ENCODE measurements at regions not wholly inside any gene's neighbourhood (a gene's known extent, or its start where the extent isn't known, plus 50 kb on each side); places are given as distances from the start of the nearest gene placed in this dataset.
"Not testable (repeated sequence)": the region's sequence is repeated elsewhere in the genome, so short reads cannot be mapped to it uniquely, and the experiment has no call there.

DNA sequence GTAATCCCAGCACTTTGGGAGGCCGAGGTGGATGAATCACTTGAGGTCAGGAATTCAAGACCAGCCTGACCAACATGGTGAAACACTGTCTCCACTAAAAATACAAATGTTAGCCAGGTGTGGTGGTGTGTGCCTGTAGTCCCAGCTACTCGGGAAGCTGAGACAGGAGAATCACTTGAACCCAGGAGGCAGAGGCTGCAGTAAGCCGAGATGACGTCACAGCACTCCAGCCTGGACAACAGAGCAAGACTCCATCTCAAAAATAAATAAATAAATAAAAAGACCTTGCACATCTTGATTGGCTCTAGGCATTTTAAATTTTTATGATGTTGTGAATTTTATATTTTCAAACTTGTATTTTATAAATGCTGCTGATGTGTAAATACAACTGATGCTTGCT, 141.7 kb downstream of the ARRDC3 start:
- not testable (repeated sequence) for DNase-seq (ENCODE audit: low spot score)

DNA sequence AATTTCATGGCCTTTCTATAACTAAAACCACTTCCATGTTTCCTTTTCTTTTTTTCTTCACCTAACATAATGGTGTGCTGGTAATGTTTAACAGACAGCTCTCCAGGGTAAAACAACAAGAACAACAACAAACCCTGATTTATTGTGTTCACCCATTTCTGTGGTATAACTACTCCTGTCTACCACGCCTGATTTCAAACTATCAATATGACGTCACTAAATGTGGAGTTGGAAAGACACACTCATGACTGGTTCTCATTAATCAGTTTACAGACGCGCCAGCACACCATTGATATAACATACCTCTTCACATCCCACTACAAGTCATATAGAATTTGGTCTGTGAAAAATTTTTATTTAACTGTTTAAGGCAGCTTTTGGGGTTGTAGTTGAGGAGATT, 142.9 kb downstream of the ARRDC3 start:
- no peak for DNase-seq (ENCODE audit: low spot score)

DNA sequence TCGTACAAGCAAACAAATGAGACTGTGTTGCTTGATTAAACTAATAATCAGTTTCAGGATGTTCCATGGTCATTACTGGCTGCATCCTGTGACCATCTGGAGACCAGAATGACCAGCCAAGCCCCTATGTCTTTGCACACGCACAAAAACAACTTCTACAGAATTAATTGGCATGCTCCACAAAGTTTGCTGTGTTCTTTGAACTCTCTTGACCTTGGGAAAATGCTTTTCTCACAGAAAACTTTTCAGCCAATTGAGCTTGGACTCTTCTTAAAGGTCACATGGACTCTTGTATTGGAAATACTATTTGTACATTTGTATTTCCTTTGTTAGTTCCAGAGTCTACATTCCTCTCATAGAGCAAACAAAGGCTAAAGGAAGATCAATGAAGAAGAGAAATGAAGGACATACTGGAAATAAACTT, 147.8 kb downstream of the ARRDC3 start:
- DNase-seq (ENCODE audit: low spot score): no peak

DNA sequence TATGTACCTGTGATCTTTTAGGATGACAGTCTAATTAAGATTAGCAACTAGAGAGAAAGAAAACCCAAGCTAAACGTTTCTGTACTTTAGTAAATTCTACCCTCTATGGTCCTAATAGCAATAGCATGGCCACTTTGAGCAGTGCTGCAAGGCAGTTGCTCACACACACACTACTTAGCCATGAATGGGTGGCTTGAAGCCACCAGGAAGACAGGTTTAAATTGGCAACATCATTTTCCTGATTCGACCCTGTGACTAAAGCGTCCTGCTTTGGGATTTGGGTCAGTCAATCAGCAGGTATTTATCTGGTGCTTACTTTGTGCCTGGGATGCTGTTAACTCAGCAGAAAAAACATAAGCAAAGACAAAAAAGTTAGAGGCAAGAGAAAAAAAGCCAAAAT, 150.6 kb downstream of the ARRDC3 start:
- no peak for DNase-seq (ENCODE audit: low spot score)

DNA sequence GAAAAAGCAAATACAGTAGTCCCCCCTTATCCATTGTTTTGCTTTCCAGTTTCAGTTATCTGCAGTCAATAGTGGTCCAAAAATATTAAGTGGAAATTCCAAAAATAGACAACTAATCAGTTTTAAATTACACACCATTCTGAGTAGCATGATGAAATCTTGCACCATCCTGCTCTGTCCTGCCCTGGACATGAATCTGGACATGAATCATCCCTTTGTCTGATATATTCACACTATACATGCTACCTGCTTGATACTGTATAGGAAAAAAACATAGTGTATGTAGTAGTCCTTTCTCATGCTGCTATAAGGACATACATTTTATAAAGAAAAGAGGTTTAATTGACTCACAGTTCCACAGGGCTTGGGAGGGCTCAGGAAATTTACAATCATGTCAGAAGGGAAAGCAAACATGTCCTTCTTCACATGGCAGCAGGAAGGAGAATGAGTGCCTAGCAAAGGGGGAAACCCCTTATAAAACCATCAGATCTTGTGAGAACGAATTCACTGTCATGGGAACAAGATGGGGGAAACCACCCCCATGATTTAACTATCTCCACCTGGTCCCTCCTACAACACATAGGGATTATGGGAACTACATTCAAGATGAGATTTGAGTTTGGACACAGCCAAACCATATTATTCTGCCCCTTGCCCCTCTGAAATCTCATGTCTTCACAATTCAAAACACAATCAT, 153.9 kb downstream of the ARRDC3 start:
- no peak for DNase-seq (ENCODE audit: low spot score)

DNA sequence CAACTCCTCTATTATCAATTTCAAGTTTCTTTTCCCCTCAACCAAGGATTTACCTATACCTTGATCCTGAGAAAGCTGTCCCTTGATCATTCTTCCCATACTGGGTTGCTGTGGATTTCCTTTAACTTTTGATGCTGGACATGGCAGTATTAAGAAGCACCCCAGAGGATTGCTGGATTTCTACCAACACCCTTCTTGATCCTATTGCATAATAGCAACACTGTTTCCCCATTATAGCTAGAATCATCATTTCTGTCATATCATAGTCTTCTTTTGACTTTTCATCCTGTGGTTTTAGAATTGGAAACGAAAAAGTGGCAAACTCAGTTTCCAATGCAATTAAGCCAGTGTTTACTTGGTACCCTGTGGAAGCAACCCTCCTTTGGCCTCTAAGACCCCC, 154.9 kb downstream of the ARRDC3 start:
- DNase-seq (ENCODE audit: low spot score): no peak

DNA sequence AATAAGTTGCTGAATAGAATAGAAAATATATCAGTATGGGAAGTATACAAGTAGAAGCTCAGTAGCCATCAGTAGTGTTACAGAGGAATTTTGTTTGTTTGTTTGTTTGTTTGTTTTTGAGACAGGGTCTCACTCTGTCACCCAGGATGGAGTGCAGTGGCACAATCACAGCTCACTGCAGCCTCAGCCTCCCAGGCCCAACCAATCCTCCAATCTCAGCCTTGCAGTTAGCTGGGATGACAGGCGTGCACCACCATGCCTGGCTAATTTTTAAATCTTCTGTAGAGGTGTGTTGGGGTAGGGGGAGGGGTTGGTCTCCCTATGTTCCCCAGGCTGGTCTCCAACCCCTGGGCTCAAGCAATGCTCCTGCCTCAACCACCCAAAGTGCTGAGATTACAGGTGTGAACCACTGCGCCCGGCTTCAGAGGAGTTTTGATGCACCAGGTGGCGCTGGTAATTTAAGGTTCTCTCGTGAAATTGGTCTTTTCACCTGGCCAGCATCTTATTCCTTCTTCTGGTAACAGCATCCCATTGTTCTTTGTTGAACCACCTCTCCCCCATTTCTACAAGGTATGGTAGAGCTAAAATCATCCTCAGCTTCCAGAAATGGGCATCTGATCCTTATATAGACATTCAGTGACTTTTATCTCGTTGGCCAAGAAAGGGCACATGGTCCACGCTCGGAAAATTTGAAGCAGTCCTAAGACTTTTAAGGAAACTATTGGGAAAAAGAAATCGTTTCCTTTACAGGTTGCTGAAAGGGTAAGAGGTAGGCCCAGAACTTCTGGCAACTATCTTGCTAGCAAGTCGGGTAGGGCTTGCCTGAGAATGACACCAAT, 157.1 kb downstream of the ARRDC3 start:
- DNase-seq (ENCODE audit: low spot score): no peak

DNA sequence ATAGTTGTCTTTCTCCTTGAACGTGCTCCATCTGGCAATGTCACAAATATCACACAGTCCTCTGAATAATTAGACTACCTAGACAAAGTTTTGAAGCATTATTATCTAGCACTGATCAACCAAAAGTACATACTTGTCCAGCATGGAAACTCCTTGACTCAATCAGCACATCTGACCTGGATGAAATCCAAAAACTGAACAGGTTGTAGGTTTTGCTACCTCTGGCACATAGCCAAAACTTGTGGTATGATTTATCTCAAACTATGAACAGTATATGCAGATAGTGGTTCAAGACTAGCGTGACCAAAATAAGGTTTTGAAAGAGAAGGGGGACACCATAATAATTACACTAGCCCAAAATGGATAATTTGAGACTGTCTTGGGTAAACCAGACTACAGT, 158.1 kb downstream of the ARRDC3 start:
- no peak for DNase-seq (ENCODE audit: low spot score)

DNA sequence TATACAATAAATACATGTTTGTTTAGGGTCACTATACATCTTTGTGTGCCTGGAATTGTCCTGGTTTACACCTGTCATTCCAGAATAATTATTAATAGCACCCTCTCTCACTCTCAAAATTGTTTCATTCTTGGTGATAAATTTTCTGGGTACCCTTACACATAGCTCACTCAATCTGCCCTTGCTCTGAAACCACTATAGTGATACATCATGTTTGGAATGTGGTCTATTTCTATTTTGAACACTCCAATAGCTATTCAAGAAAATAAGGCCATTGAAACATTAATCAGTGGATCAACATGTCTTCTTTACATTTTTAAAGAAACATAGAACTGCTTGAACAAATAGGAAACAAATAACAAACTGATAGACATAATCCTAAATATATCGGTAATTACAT, 158.7 kb downstream of the ARRDC3 start:
- DNase-seq (ENCODE audit: low spot score): no peak

DNA sequence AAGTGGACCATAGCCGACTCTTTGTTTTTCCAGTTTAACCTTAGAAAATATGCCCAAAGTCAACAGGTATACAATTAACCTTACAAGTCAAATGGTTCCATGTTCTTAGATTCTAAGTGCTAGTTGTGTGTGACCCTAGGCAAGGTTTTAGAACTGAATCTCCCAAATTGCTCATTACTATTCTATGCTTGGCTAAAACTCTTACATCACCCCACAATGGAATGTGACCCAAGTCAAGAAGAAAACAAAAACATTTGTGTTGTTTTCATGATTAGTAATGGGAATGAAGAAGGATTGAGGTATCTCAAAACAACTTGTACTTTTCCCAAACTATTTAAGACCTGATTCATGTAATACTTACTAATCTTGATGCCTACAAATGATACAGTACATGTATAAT, 159.2 kb downstream of the ARRDC3 start:
- DNase-seq (ENCODE audit: low spot score): no peak

DNA sequence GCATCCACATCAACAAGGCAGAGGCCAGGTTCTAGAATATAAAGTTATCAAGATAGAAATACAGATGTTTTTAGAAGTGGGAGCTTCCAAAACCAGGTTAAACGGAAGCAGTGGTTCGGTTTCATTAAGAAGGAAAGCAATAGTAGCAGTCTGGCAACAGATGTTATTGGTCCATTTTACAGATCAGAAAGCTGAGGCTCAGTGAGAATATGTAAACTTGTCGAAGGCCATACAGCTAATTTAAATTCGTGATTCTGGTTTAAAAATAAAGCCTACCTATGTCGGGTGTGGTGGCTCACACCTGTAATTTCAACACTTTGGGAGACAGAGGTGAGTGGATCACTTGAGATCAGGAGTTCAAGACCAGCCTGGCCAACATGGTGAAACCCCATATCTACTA, 160.6 kb downstream of the ARRDC3 start:
- no peak for DNase-seq (ENCODE audit: low spot score)

DNA sequence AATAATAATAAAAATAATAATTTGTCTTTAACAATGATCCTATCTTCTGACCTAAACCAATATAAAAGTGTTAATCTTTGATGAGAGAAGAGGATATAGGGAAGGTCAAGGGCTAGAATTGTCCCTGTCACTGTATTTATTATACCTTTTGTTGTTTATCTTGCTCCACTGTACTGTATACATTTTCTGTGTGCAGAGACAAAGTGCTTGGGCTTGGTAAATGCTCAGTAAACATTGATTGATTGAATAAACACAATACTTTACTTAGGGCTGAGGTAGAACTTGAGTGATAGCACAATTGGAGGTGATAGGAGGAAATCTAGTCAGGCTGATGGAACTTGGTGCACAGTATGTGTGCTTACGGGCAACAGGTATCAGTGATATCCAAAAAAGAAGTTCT, 161.2 kb downstream of the ARRDC3 start:
- no peak for DNase-seq (ENCODE audit: low spot score)

DNA sequence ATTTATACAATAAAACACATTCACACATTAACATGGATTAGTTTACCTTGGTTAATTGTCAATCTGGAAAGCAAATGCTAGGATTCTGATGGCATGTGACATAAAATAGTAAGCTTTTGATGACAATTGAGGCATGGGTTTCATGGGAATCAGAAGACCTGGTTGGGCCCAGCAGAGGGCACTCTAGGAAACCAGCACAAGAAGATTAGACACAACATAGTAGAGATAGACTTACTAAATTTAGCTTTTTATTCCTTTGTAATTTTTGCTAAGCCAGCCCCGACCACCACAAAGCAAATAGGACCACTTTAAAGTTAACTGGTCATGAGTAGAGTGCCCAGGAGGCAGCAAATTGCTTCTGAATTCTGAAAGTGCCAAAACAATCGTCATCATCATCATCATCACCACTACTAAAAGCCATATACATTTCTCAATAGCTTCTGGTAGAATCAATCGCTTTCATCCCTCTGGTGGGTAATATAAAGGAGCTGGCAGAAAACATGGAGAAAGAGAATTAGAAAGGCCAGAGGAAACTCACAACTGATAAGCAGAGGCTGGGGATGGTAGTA, 163.2 kb downstream of the ARRDC3 start:
- DNase-seq (ENCODE audit: low spot score): peak; percentile 65

DNA sequence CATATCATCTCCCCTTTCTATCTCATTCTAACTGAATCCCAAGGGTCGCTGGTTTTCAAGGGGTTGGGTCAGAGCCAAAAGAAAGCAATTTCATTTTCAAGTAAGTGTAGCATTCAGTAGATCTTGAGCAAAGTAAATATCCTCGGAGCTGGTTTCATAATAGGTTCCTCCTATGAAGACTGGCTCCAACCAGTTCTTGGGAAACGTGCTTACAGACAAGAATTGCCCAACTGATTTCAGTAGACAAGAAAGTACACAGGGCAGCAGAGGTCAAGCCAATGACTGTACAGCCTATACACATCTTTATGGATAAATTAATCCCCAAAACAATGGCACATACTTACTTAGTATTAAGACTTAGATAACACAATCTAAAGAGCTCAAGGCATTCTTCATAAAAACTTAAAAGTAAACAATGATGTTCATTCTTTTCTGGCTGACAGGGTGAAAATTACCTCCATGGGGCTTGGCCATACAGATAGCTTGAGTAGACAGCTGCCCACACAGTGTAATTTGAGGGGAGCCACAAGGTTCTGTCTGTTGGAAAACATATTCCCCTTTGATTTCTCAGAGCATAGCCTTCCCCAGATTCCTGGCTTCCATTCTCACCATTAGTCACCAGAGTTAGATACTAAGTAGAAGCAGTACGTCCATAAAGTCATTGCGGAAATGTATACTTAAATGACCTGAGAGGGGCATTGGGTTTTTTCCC, 163.9 kb downstream of the ARRDC3 start:
- DNase-seq (ENCODE audit: low spot score): no peak

DNA sequence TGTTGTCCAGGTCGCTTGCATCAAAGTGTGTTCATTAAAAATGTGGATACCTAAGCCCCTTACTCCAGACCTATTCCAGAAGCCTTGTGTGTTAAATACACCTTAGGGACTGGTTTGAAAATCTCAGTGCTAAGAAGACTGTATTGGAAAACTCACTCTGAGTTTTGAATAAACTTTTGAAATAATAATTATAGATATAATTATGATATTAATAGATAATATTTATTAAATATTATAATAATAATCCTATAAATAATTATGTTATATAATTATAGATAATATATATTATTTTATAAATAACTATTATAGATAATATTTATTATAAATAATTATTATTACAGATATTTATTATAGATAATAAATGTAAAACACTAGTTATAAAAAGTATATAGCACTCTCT, 165.3 kb downstream of the ARRDC3 start:
- DNase-seq (ENCODE audit: low spot score): no peak

DNA sequence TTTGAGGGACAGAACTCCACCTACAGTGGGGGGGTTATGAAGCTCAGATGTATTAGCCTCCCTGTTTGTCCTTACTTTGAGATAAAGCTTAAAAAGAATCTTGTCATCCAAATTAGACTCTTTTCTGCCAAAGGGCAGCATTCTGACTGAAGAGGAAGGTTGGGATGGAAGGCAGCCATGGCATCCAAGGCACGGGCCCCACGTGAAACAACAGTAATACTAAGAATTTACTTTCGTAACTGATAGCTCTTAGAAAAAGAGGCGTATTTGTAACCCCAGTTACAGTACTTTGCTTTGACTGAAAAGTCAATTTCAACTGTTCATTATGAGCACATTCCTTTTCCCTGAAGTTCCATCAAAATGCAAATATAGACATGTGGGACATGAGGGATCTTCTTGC, 168.5 kb downstream of the ARRDC3 start:
- DNase-seq (ENCODE audit: low spot score): no peak

Data from globus pallidus (tissue), 1 donor.